ENCODE measurements at regions not wholly inside any gene's neighbourhood (a gene's known extent, or its start where the extent isn't known, plus 50 kb on each side); places are given as distances from the start of the nearest gene placed in this dataset.
"Not testable (repeated sequence)": the region's sequence is repeated elsewhere in the genome, so short reads cannot be mapped to it uniquely, and the experiment has no call there.

DNA sequence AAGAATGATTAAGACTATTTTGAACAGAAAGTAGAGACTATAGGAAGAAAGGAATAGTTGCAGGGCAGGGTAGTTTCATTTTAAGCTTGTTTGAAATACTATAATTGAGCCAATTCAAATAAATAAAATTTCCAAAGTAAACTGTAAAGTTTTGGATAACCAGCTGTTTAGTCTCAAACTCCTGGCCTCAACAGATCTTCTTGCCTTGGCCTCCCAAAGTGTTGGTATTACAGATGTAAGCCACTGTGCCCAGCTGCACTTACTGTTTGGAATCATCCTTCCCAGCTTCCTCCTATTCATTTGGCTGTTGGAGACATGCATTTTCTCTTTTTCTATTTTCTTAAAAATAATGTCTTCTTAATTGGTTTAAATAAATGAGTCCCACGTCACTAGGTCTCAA, 231.0 kb downstream of the NNT start:
- WGBS (ENCODE audit: missing lambda C conversion rate) = 0% methylated on average over 1 of the region's 1 CpG
- no peak for ATAC-seq
- ChIA-PET POLR2A (no interaction called here), CTCF (no interaction called here)
- TF ChIP-seq CTCF (IDR thresholded peaks at IDR 0.05) = no peak
- TF ChIP-seq, protein P1, sequence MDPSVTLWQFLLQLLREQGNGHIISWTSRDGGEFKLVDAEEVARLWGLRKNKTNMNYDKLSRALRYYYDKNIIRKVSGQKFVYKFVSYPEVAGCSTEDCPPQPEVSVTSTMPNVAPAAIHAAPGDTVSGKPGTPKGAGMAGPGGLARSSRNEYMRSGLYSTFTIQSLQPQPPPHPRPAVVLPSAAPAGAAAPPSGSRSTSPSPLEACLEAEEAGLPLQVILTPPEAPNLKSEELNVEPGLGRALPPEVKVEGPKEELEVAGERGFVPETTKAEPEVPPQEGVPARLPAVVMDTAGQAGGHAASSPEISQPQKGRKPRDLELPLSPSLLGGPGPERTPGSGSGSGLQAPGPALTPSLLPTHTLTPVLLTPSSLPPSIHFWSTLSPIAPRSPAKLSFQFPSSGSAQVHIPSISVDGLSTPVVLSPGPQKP (IDR thresholded peaks at IDR 0.05; ENCODE audit: low read depth, low read length) = no peak
- no peak for TF ChIP-seq CHD4 (IDR thresholded peaks at IDR 0.05; ENCODE audit: borderline replicate concordance)
- no peak for TF ChIP-seq FOSB (CRISPR knock-in tag; IDR thresholded peaks at IDR 0.05)
- TF ChIP-seq PHF8 (IDR thresholded peaks at IDR 0.05; ENCODE audit: borderline replicate concordance, low read depth) = no peak
- TF ChIP-seq FOXS1 (CRISPR knock-in tag; IDR thresholded peaks at IDR 0.05) = no peak
- no peak for TF ChIP-seq CBX2 (IDR thresholded peaks at IDR 0.05; ENCODE audit: borderline replicate concordance, low read depth)
- TF ChIP-seq EP300 (IDR thresholded peaks at IDR 0.05) = no peak
- TF ChIP-seq KDM1A (IDR thresholded peaks at IDR 0.05; ENCODE audit: low read depth) = no peak
- no peak for TF ChIP-seq SREBF2 (IDR thresholded peaks at IDR 0.05)
- TF ChIP-seq RAD21 (conservative IDR thresholded peaks at IDR 0.05 in 1 of 2, IDR thresholded peaks at IDR 0.05 in 1 of 2) = no peak
- TF ChIP-seq CBX8 (IDR thresholded peaks at IDR 0.05) = no peak
- TF ChIP-seq KDM5A (IDR thresholded peaks at IDR 0.05) = no peak
- TF ChIP-seq CHD2 (IDR thresholded peaks at IDR 0.05; ENCODE audit: low read length, partially characterized antibody) = no peak
- no peak for TF ChIP-seq HES2 (IDR thresholded peaks at IDR 0.05)
- H3K27ac ChIP-seq = no peak overlapping the region
- H3K4me1 ChIP-seq = no peaks in the 10 kb centered on the region
- no peak overlapping the region for H3K4me2 ChIP-seq
- H3K9me3 ChIP-seq = no peaks in the 10 kb centered on the region
- FAIRE-seq = no peak
- H3K4me3 ChIP-seq = no peak overlapping the region
- DNase-seq (ENCODE audit: low read depth in 1 of 2, low spot score in 1 of 2) = no peak

GRCh38 chr5:43824325-43824964, 221.5 kb downstream of the NNT start:
- H3K9me3 ChIP-seq; CTCF ChIA-PET; DNase-seq (ENCODE audit: low read depth in 1 of 2, low spot score in 1 of 2); H3K4me3 ChIP-seq; H3K4me2 ChIP-seq; H3K27ac ChIP-seq; POLR2A ChIA-PET; ATAC-seq; FAIRE-seq; H3K4me1 ChIP-seq: not testable (repeated sequence)
- WGBS (ENCODE audit: missing lambda C conversion rate) = 55% methylated on average over 8 of the region's 26 CpGs

DNA sequence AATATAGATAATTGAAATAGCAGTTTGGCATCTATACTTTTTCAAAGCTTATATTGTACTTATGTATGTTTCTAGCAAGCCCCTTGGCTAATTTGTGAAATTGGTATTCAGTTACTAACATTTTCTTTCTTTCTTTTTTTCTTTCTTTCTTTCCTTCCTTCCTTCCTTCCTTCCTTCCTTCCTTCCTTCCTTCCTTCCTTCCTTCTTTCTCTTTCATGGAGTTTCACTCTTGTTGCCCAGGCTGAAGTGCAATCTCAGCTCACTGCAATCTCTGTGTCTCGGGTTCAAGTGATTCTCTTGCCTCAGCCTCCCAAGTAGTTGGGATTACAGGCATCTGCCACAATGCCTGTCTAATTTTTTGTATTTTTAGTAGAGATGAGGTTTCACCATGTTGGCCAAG, 215.4 kb downstream of the NNT start:
- H3K9me3 ChIP-seq; CTCF ChIA-PET; FAIRE-seq; H3K4me1 ChIP-seq; H3K27ac ChIP-seq; DNase-seq (ENCODE audit: low read depth in 1 of 2, low spot score in 1 of 2); H3K4me2 ChIP-seq; POLR2A ChIA-PET; H3K4me3 ChIP-seq; ATAC-seq: not testable (repeated sequence)
- 0% methylated on average over 1 of the region's 1 CpG for WGBS (ENCODE audit: missing lambda C conversion rate)

GRCh38 chr5:43815497-43815896, 212.5 kb downstream of the NNT start:
- ChIA-PET POLR2A (no interaction called here), CTCF (no interaction called here)
- no peaks in the 10 kb centered on the region; the same call in 2 of the 3 replicates for H3K9me3 ChIP-seq
- TF ChIP-seq ZFP36 (IDR thresholded peaks at IDR 0.05; ENCODE audit: borderline replicate concordance, partially characterized antibody) = peak; percentile 77
- TF ChIP-seq, protein P2, sequence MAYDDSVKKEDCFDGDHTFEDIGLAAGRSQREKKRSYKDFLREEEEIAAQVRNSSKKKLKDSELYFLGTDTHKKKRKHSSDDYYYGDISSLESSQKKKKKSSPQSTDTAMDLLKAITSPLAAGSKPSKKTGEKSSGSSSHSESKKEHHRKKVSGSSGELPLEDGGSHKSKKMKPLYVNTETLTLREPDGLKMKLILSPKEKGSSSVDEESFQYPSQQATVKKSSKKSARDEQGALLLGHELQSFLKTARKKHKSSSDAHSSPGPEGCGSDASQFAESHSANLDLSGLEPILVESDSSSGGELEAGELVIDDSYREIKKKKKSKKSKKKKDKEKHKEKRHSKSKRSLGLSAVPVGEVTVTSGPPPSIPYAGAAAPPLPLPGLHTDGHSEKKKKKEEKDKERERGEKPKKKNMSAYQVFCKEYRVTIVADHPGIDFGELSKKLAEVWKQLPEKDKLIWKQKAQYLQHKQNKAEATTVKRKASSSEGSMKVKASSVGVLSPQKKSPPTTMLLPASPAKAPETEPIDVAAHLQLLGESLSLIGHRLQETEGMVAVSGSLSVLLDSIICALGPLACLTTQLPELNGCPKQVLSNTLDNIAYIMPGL (CRISPR knock-in tag; IDR thresholded peaks at IDR 0.05; ENCODE audit: borderline replicate concordance) = no peak
- no peak overlapping the region for H3K4me2 ChIP-seq
- ATAC-seq = no peak
- no peak for FAIRE-seq
- no peak for DNase-seq (ENCODE audit: low read depth in 1 of 2, low spot score in 1 of 2)
- H3K27ac ChIP-seq = no peak overlapping the region
- no peaks in the 10 kb centered on the region for H3K4me1 ChIP-seq
- no peak overlapping the region for H3K4me3 ChIP-seq
